ENCODE measurements at regions not wholly inside any gene's neighbourhood (a gene's known extent, or its start where the extent isn't known, plus 50 kb on each side); places are given as distances from the start of the nearest gene placed in this dataset.

DNA sequence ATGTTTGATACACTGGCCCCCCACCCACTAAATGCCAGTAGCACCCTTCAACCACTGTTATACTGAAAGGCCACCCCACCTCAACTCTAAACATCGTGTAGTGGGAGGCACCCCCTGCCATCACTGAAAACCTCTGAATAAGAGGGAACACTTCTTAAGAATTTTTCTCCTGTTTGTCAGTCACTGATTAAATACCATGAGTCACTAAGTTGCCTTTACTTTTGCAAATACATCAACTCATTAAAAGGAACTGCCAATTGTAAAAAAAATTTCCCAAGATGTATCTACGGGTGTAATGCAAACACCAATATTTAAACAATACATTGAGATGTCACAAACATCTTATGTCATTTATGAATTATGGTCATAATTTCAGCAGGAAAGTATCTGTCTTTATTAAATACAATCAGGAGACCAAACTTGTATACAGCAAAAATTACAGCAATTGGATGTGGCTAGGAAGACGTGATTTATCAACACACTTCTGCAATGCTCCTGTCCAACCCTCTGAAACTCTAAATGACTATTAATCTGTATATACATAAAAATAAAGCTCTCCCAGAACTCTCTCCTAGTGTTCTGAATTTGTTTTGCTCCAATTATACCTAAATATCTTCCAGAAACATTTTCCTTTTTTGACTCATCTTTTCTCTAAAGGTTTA, 144.1 kb upstream of the STK17B start:
- Mint-ChIP-seq H3K36me3 (no peaks in the 10 kb centered on the region), H3K9me3 (peaks cover 1% of the 10 kb centered on the region)
- POLR2A ChIA-PET, result no interaction called here

DNA sequence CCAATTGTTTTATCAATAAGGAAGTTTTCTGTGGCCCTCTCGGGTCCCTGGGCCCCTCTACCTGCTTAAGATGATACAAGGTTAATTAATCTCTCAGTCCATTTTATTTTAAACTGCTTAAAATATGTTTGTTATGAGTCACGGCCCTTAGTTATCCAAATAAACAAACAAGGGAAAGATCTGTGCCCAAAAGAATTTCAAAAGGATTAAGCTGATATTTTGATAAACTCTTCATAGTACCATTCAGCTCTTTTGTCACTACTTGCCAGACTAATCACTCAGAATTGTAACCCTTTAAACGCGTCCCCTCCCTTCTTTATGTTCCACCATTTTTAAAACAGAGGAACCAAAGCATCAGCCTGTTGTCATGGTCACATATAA, 144.7 kb upstream of the STK17B start:
- POLR2A ChIA-PET, result no interaction called here
- Mint-ChIP-seq H3K4me3 (no peak overlapping the region), H3K27me3 (peaks cover 2% of the 10 kb centered on the region), H3K27ac (no peak overlapping the region), H3K4me1 (peaks cover 3% of the 10 kb centered on the region), H3K36me3 (no peaks in the 10 kb centered on the region), H3K9me3 (peaks cover 1% of the 10 kb centered on the region)
- DNase-seq (no peak), ATAC-seq (ENCODE audit: low read depth) (no peak)

More for the DNA sequence above, 144.1 kb upstream of the STK17B start:
- no peak for ATAC-seq (ENCODE audit: low read depth)
- DNase-seq, result no peak
- no peak overlapping the region for H3K27ac Mint-ChIP-seq
- peaks cover 3% of the 10 kb centered on the region for H3K4me1 Mint-ChIP-seq
- H3K4me3 Mint-ChIP-seq, result no peak overlapping the region
- no peaks in the 10 kb centered on the region for H3K27me3 Mint-ChIP-seq

DNA sequence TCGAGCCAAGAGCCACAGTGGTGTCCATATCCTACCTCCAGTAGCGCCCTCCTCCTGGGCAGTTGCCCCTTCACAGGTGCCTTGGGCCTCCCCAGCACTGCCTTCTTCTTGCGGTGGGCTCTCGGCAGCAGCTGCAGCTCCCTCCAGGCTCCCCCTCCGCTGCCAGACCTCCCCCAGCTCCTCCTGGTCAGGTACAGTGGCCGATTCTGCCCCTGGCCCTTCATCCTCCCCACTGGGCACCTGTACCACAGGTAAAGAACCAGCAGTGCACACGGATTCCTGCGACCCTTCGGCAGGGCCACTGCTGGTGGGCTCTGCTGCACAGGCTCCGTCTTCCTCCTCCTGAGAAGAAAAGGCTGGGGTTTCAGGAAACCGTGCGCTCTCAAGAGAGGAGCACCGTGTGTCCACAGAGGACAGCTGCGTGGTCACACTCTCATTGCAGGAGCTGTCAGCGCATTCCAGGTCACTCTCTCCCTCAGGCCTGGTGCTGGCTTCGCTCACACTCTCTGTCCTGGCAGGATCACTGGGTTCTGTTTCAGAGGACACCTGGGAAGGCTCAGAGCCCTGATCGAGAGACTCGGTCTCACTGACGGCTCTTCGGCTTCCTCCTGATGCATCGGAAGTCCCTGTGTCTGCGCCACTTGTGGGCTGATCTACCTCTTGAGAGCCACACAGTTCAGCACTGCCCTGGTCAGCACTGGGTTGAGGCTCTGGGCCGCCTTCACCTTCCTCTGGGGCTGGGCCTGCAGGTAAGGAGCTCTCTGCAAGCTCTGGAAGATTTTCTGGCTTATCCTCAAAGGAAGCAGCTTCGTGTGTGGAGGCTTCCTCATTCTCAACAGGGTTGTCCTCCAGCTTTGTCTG, 147.4 kb upstream of the STK17B start:
- peaks cover 6% of the 10 kb centered on the region for H3K27me3 Mint-ChIP-seq
- no peaks in the 10 kb centered on the region for H3K36me3 Mint-ChIP-seq
- peaks cover 3% of the 10 kb centered on the region for H3K4me1 Mint-ChIP-seq
- no peak overlapping the region for H3K27ac Mint-ChIP-seq
- H3K4me3 Mint-ChIP-seq, result no peak overlapping the region
- no peaks in the 10 kb centered on the region for H3K9me3 Mint-ChIP-seq
- DNase-seq, result no peak
- POLR2A ChIA-PET, result interaction anchor here (0.8 kb wide), 1 partner anchor 109 kb away, joined by 3 read pairs; no protein-coding TSS in a partner anchor
- ATAC-seq (ENCODE audit: low read depth), result no peak

DNA sequence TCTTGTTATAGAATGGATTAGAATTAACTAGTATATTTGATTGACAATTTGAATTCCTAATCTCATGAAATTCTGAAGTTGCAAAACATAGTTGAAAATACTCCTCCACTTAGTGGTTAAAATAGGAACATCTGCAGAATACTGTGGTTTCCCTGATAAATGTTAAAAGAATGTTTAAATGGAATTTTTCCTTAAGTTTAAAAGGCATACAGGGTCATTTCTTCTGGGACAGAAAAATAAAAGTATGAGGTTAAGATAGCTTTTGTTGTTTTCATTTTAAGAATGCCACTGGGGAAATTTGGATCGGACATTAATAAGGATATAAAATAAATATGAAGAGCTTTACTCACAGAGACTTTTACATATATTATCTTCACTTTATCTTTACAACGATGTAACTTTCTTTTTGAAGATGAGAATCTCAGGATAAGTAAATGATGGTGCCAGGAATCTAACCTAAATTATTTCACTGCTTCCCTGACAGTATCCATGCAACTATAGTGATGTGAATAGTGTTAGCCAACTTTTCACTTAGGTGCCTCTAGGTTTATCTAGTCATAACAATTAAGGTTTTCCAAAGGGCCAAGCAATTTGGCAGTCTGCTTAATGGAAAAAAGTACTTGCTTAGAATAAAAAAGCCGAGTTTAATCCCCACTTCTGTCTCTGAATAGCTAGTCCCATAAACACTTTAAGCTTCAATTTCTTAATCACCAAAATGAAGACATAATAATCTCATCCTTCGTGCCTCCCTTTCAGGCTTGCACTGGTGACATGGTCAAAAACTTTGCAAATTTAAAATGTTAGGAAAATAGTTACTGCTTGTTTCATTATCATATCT, 151.8 kb upstream of the STK17B start:
- Mint-ChIP-seq H3K36me3 (no peaks in the 10 kb centered on the region), H3K27me3 (peaks cover 11% of the 10 kb centered on the region), H3K27ac (no peak overlapping the region), H3K4me1 (no peaks in the 10 kb centered on the region), H3K9me3 (no peaks in the 10 kb centered on the region), H3K4me3 (no peak overlapping the region)
- no peak for DNase-seq
- no peak for ATAC-seq (ENCODE audit: low read depth)
- POLR2A ChIA-PET, result no interaction called here

DNA sequence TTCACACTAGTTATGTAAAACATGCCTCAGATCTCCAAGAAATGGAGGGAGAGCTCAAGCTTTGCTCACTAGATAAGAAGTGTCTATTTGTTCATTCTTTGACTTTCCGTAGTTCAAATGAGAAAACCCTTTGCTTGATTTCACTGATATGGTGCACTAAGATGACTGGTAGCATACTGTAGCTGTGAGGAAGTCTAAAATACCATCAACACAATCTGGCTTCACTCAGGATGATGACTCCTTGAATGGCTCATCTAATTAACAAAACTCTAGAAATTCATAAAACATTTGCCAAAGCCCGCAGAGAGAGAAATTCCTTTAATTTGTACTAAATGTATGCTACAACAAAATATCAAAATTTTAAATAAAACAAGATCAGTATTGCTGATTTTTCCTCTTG, 152.8 kb upstream of the STK17B start:
- H3K4me3 Mint-ChIP-seq, result no peak overlapping the region
- H3K27ac Mint-ChIP-seq, result no peak overlapping the region
- H3K27me3 Mint-ChIP-seq, result peaks cover 11% of the 10 kb centered on the region
- DNase-seq (no peak), ATAC-seq (ENCODE audit: low read depth) (no peak)
- H3K9me3 Mint-ChIP-seq, result no peaks in the 10 kb centered on the region
- H3K4me1 Mint-ChIP-seq, result no peaks in the 10 kb centered on the region
- no peaks in the 10 kb centered on the region for H3K36me3 Mint-ChIP-seq
- POLR2A ChIA-PET, result no interaction called here

DNA sequence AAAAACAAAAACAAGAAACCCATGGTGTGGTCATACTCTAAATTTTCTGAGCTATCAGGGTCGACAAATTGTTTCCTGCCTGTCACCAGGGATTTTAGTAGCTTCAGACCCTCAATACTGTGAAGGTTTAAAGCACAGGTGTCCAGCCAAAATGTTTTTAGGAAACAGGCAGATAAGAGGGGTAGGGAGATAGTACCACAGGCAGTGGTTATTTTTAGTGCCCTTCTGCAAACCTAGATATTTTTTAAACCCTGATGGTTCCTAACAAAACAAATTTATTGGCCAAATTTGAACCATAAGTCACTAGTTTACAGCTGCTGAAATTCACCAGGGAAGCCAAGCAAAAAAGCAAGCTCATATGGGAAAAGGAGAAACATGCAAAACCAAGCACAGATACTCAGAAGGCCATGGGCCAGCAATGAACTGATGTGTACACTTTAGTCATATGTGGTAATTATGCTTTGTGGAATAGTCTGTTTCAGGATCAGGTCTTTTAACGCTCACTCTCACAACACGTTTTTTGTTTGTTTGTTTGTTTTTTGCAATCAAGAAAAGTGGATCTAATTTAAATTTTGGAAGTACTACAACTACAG, 156.8 kb upstream of the STK17B start:
- H3K4me3 Mint-ChIP-seq, result no peak overlapping the region
- POLR2A ChIA-PET, result no interaction called here
- H3K27me3 Mint-ChIP-seq, result peaks cover 6% of the 10 kb centered on the region
- H3K27ac Mint-ChIP-seq, result no peak overlapping the region
- DNase-seq (no peak), ATAC-seq (ENCODE audit: low read depth) (no peak)
- H3K4me1 Mint-ChIP-seq, result peaks cover 4% of the 10 kb centered on the region
- no peaks in the 10 kb centered on the region for H3K9me3 Mint-ChIP-seq
- no peaks in the 10 kb centered on the region for H3K36me3 Mint-ChIP-seq

DNA sequence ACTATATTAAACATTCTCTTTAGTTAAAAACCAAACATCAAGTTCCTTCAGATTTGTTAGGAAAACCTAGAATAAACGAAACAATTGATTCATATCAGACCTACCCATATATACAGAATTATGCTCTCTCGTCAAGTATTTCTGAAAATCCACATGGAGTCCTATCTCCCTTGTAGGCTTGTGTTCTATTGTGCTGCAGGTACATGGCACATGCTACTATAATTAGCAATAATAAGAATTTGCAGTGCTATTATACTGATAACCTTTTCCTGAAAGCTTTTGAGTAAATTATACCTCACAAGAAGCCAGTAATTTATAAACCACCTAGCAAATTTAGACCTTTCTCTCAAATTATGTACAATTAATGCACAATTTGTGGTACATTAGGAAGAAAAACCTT, 158.6 kb upstream of the STK17B start:
- peaks cover 4% of the 10 kb centered on the region for H3K4me1 Mint-ChIP-seq
- H3K27ac Mint-ChIP-seq, result no peak overlapping the region
- no peaks in the 10 kb centered on the region for H3K9me3 Mint-ChIP-seq
- H3K4me3 Mint-ChIP-seq, result no peak overlapping the region
- no peak for DNase-seq
- ATAC-seq (ENCODE audit: low read depth), result no peak
- POLR2A ChIA-PET, result no interaction called here
- H3K27me3 Mint-ChIP-seq, result no peaks in the 10 kb centered on the region
- no peaks in the 10 kb centered on the region for H3K36me3 Mint-ChIP-seq

DNA sequence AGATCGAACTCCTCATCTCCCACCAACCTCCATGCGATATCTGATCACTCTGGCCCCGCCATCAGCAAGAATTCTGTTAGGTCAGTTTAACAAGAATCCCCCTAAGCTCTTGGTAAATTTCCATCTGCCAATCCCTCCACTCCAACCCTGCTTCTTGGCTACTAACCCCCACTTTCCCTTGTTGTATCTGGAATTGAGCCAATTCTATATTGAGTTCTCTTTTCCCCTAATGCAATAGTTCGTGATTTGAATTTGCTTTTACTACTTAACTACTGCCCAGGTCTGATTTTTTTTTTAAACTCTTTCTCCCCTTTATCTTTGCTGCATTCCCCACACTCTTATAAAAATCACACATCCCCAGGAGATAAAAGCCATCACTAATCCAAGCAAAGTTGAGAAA, 159.3 kb upstream of the STK17B start:
- DNase-seq (no peak), ATAC-seq (ENCODE audit: low read depth) (no peak)
- POLR2A ChIA-PET, result no interaction called here
- peaks cover 4% of the 10 kb centered on the region for H3K4me1 Mint-ChIP-seq
- H3K36me3 Mint-ChIP-seq, result no peaks in the 10 kb centered on the region
- no peaks in the 10 kb centered on the region for H3K27me3 Mint-ChIP-seq
- no peak overlapping the region for H3K27ac Mint-ChIP-seq
- H3K4me3 Mint-ChIP-seq, result no peak overlapping the region
- H3K9me3 Mint-ChIP-seq, result no peaks in the 10 kb centered on the region

DNA sequence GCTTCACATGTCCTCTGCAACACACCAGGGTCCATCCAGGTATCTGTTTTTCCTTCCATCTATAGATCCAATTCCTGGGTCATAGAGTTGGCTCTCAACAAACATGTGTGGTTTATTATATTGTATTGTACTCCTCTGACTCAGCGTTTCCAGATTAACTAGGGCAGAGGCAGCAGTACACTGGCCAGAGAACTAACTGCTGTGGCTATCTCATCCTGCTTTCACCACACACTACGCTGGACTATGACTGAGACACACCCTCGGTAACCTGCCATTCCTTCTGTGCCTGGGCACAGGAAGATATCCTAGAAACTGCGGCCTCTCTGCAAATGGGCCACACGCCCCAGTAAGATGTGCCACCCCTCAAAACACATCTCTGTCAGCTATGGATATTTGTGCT, 159.8 kb upstream of the STK17B start:
- ATAC-seq (ENCODE audit: low read depth), result no peak
- no peak overlapping the region for H3K4me3 Mint-ChIP-seq
- POLR2A ChIA-PET, result no interaction called here

DNA sequence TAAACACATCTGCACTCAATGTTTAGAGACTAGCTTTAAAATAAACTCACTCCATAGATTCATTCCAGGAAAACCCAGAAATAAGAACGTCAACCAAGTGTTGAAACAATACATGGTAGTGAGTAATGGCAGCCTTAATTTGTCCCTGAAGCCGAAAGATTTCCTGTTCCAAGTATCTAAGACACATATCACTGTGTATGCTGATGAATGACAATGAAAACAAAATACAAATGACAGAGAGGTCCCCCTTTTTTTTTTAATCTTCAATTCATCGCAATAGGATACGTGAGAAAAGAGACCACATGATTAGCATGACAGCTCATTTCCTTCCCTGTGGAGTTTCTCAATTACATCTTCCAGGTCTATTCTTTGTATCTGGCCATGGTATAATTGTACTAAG, 160.5 kb upstream of the STK17B start:
- Mint-ChIP-seq H3K36me3 (no peaks in the 10 kb centered on the region), H3K4me1 (peaks cover 10% of the 10 kb centered on the region), H3K9me3 (no peaks in the 10 kb centered on the region), H3K4me3 (no peak overlapping the region), H3K27me3 (no peaks in the 10 kb centered on the region), H3K27ac (no peak overlapping the region)
- POLR2A ChIA-PET, result no interaction called here
- DNase-seq (no peak), ATAC-seq (ENCODE audit: low read depth) (no peak)

More for the DNA sequence above, 159.8 kb upstream of the STK17B start:
- Mint-ChIP-seq H3K9me3 (no peaks in the 10 kb centered on the region), H3K27ac (no peak overlapping the region), H3K36me3 (no peaks in the 10 kb centered on the region), H3K4me1 (peaks cover 6% of the 10 kb centered on the region), H3K27me3 (no peaks in the 10 kb centered on the region)
- DNase-seq, result no peak

DNA sequence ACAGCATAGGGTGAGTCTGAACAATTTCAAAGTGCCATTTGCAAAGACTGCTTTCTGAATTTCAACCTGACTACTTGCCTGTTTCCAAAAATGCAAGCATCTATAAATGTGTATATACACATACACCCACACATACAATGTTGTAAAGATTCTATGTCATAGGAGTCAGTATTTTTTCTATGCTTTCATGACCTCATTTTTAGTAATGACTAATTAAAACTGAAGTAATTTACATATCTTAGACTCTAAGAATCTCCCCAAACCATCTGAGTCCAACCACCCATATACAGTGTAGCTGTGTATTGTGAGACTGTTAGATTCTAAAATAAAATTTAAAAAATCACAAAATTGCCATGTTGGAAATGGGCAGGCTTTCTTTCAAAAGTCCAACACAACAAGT, 162.0 kb upstream of the STK17B start:
- DNase-seq (no peak), ATAC-seq (ENCODE audit: low read depth) (no peak)
- POLR2A ChIA-PET, result no interaction called here
- H3K36me3 Mint-ChIP-seq, result no peaks in the 10 kb centered on the region
- H3K9me3 Mint-ChIP-seq, result no peaks in the 10 kb centered on the region
- H3K27me3 Mint-ChIP-seq, result no peaks in the 10 kb centered on the region
- no peak overlapping the region for H3K4me3 Mint-ChIP-seq
- H3K4me1 Mint-ChIP-seq, result peaks cover 10% of the 10 kb centered on the region
- no peak overlapping the region for H3K27ac Mint-ChIP-seq

DNA sequence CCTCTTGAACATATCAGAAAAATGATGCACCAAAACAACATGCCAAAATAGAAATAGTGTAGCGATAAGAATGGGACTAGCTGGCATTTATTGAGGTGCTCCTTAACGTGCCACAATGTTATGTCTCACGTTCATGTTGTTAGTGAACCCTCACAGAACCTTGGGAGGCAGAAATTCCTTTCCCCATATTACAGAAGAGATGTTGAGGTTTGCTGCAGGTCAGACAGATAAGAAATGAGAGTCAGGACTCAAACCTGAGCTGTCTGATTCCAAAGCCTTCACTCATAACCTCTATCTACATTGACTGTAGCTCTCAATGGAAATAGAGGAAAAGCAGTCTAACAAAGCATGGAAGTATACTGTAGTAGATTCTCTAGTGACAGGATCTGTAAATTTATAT, 163.3 kb upstream of the STK17B start:
- no peak for ATAC-seq (ENCODE audit: low read depth)
- H3K36me3 Mint-ChIP-seq, result no peaks in the 10 kb centered on the region
- peaks cover under 1% of the 10 kb centered on the region for H3K27me3 Mint-ChIP-seq
- no peak overlapping the region for H3K4me3 Mint-ChIP-seq
- peaks cover 10% of the 10 kb centered on the region for H3K4me1 Mint-ChIP-seq
- DNase-seq, result no peak
- H3K9me3 Mint-ChIP-seq, result no peaks in the 10 kb centered on the region
- POLR2A ChIA-PET, result no interaction called here
- H3K27ac Mint-ChIP-seq, result no peak overlapping the region

DNA sequence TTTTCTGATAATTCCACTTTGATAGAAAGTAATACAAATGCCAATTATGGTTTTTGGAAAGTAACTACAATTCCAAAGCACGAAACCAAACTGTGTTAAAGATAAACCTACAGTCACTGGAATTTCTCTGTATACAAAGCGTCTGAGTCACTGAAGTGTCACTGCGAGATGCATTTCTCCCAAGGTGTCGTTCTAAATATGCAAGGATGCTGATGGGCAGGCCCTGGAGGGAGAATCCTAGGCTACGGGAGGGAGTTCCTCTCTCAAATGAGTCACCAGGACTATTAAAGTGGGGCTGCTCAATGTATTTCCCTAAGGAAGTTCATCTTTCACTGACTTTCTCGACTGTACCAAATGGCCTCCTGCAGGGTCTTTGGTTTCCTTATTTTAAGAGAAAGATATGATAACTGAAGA, 163.8 kb upstream of the STK17B start:
- ATAC-seq (ENCODE audit: low read depth) (no peak), DNase-seq (no peak)
- POLR2A ChIA-PET, result no interaction called here

More for the DNA sequence above, 163.8 kb upstream of the STK17B start:
- Mint-ChIP-seq H3K27ac (no peak overlapping the region), H3K4me1 (peaks cover 10% of the 10 kb centered on the region), H3K27me3 (peaks cover 4% of the 10 kb centered on the region), H3K9me3 (no peaks in the 10 kb centered on the region), H3K4me3 (no peak overlapping the region), H3K36me3 (no peaks in the 10 kb centered on the region)

Measured in activated naive CD8-positive, alpha-beta T cell treated with anti-CD3 and anti-CD28 coated beads, Interleukin-2, amount 10 ng/mL, durations not matched to agents 7 days and 5 days (primary cell).